ENCODE measurements at regions not wholly inside any gene's neighbourhood (a gene's known extent, or its start where the extent isn't known, plus 50 kb on each side); places are given as distances from the start of the nearest gene placed in this dataset.

DNA sequence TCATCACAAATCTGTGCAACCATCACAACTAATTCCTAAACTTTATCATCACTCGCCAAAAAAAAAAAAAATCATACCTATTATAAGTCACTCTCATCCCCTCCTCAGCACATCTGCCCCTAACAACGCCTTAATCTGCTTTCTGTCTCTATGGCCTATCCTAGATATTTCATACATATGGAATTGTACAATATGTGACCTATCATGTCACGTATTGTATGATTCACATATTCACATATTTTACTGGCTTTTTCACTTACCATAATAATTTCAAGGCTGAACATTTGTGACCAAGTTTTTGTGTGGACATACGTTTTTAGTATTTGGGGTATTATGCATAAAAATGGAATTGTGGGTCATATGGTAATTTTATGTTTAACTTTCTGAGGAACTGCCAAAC lies 400.7 kb downstream of the DAD1 start:
- intact Hi-C loops (cut with micrococcal nuclease; ENCODE audit: unreplicated experiment): no loop called here
- ChIA-PET POLR2A (no interaction called here), CTCF (ENCODE audit: low intra/inter-chr PET ratio, low total read pairs) (no interaction called here)
- WGBS (ENCODE audit: low lambda C conversion rate): 2% methylated on average over 4 of the region's 4 CpGs
- TF ChIP-seq CREB1 (IDR thresholded peaks at IDR 0.05): 0 out of 2 replicates have a peak, but pooled peaks have one; percentile 2
- no peak for TF ChIP-seq CREB1 (CRISPR knock-in tag; IDR thresholded peaks at IDR 0.05)
- no peak for TF ChIP-seq SIN3B (IDR thresholded peaks at IDR 0.05; ENCODE audit: low read length)
- Histone ChIP-seq H3K9me3 (ENCODE audit: low read length) (no peaks in the 10 kb centered on the region), H3K4me2 (ENCODE audit: low read depth, low read length) (no peak overlapping the region), H3K4me1 (ENCODE audit: insufficient read depth, low read length) (peaks cover 9% of the 10 kb centered on the region; the same call in 1 of the 2 replicates), H3K27ac (ENCODE audit: extremely low read length, insufficient read depth, low read length) (no peak overlapping the region), H2AFZ (ENCODE audit: low read length) (no peak overlapping the region), H3K27me3 (ENCODE audit: control insufficient read depth in 1 of 2, insufficient read depth in 2 of 2, low read length in 2 of 2) (no peaks in the 10 kb centered on the region), H3K79me2 (ENCODE audit: insufficient read depth, low read length) (no peaks in the 10 kb centered on the region), H3K4me3 (replicated peaks in 1 of 3; ENCODE audit: insufficient read depth in 1 of 3, low read depth in 2 of 3, low read length in 3 of 3) (no peak overlapping the region), H3K36me3 (replicated peaks in 1 of 2; ENCODE audit: control insufficient read depth in 1 of 2, insufficient read depth in 2 of 2, low read length in 2 of 2) (no peaks in the 10 kb centered on the region), H4K20me1 (ENCODE audit: insufficient read depth, low read length) (no peaks in the 10 kb centered on the region), H3K9ac (ENCODE audit: insufficient read depth, low read depth, low read length) (no peak overlapping the region)
- DNase-seq (ENCODE audit: low spot score): no peak
- in situ Hi-C loops (cut with HindIII; ENCODE audit: extremely low pct_ligation_motif_present, low pct_unique_long_range_greater_than_20kb): no loop called here
- ATAC-seq: no peak
- FAIRE-seq: no peak
- no TSS peak for BruUV-seq (replicated peaks)

DNA sequence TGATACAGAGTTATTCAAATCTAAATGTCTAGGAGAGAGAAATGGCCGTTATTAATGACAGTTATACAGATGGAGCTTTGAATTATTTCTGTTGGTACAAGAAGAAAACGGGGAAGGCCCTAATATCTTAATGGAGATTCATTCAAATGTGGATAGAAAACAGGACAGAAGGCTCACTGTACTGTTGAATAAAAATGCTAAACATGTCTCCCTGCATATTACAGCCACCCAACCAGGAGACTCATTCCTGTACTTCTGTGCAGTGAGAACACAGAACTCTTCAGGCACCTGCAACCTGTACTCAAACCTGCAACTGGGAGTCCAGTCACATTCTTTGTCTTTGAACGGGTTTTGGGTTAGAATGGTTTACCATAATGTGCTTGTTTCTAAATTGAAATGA lies 403.2 kb downstream of the DAD1 start:
- FAIRE-seq: no peak
- 5% methylated on average over 3 of the region's 3 CpGs for WGBS (ENCODE audit: low lambda C conversion rate)
- no peak overlapping the region for H2AFZ ChIP-seq (ENCODE audit: low read length)
- H3K4me3 ChIP-seq (replicated peaks in 1 of 3; ENCODE audit: insufficient read depth in 1 of 3, low read depth in 2 of 3, low read length in 3 of 3): no peak overlapping the region
- ChIA-PET CTCF (ENCODE audit: low intra/inter-chr PET ratio, low total read pairs) (no interaction called here), POLR2A (no interaction called here)
- no peaks in the 10 kb centered on the region for H3K36me3 ChIP-seq (replicated peaks in 1 of 2; ENCODE audit: control insufficient read depth in 1 of 2, insufficient read depth in 2 of 2, low read length in 2 of 2)
- no peak overlapping the region for H3K27ac ChIP-seq (ENCODE audit: extremely low read length, insufficient read depth, low read length)
- in situ Hi-C loops (cut with HindIII; ENCODE audit: extremely low pct_ligation_motif_present, low pct_unique_long_range_greater_than_20kb) (no loop called here), intact Hi-C loops (cut with micrococcal nuclease; ENCODE audit: unreplicated experiment) (no loop called here)
- peaks cover 9% of the 10 kb centered on the region; the same call in 1 of the 2 replicates for H3K4me1 ChIP-seq (ENCODE audit: insufficient read depth, low read length)
- no peak for ATAC-seq
- H4K20me1 ChIP-seq (ENCODE audit: insufficient read depth, low read length): no peaks in the 10 kb centered on the region
- no peak overlapping the region for H3K9ac ChIP-seq (ENCODE audit: insufficient read depth, low read depth, low read length)
- H3K9me3 ChIP-seq (ENCODE audit: low read length): no peaks in the 10 kb centered on the region
- no TSS peak for BruUV-seq (replicated peaks)
- no peak overlapping the region for H3K4me2 ChIP-seq (ENCODE audit: low read depth, low read length)
- no peaks in the 10 kb centered on the region for H3K27me3 ChIP-seq (ENCODE audit: control insufficient read depth in 1 of 2, insufficient read depth in 2 of 2, low read length in 2 of 2)
- H3K79me2 ChIP-seq (ENCODE audit: insufficient read depth, low read length): no peaks in the 10 kb centered on the region
- DNase-seq (ENCODE audit: low spot score): no peak
- TF ChIP-seq, protein P1, sequence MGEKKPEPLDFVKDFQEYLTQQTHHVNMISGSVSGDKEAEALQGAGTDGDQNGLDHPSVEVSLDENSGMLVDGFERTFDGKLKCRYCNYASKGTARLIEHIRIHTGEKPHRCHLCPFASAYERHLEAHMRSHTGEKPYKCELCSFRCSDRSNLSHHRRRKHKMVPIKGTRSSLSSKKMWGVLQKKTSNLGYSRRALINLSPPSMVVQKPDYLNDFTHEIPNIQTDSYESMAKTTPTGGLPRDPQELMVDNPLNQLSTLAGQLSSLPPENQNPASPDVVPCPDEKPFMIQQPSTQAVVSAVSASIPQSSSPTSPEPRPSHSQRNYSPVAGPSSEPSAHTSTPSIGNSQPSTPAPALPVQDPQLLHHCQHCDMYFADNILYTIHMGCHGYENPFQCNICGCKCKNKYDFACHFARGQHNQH (CRISPR knock-in tag; IDR thresholded peaks at IDR 0.05): no peak
- no peak for TF ChIP-seq NFE2L2 (IDR thresholded peaks at IDR 0.05; ENCODE audit: low read length)
- TF ChIP-seq, protein P2, sequence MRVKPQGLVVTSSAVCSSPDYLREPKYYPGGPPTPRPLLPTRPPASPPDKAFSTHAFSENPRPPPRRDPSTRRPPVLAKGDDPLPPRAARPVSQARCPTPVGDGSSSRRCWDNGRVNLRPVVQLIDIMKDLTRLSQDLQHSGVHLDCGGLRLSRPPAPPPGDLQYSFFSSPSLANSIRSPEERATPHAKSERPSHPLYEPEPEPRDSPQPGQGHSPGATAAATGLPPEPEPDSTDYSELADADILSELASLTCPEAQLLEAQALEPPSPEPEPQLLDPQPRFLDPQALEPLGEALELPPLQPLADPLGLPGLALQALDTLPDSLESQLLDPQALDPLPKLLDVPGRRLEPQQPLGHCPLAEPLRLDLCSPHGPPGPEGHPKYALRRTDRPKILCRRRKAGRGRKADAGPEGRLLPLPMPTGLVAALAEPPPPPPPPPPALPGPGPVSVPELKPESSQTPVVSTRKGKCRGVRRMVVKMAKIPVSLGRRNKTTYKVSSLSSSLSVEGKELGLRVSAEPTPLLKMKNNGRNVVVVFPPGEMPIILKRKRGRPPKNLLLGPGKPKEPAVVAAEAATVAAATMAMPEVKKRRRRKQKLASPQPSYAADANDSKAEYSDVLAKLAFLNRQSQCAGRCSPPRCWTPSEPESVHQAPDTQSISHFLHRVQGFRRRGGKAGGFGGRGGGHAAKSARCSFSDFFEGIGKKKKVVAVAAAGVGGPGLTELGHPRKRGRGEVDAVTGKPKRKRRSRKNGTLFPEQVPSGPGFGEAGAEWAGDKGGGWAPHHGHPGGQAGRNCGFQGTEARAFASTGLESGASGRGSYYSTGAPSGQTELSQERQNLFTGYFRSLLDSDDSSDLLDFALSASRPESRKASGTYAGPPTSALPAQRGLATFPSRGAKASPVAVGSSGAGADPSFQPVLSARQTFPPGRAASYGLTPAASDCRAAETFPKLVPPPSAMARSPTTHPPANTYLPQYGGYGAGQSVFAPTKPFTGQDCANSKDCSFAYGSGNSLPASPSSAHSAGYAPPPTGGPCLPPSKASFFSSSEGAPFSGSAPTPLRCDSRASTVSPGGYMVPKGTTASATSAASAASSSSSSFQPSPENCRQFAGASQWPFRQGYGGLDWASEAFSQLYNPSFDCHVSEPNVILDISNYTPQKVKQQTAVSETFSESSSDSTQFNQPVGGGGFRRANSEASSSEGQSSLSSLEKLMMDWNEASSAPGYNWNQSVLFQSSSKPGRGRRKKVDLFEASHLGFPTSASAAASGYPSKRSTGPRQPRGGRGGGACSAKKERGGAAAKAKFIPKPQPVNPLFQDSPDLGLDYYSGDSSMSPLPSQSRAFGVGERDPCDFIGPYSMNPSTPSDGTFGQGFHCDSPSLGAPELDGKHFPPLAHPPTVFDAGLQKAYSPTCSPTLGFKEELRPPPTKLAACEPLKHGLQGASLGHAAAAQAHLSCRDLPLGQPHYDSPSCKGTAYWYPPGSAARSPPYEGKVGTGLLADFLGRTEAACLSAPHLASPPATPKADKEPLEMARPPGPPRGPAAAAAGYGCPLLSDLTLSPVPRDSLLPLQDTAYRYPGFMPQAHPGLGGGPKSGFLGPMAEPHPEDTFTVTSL (CRISPR knock-in tag; IDR thresholded peaks at IDR 0.05; ENCODE audit: borderline replicate concordance): no peak
- TF ChIP-seq HNF4A (CRISPR knock-in tag; IDR thresholded peaks at IDR 0.05): no peak
- TF ChIP-seq, protein P3, sequence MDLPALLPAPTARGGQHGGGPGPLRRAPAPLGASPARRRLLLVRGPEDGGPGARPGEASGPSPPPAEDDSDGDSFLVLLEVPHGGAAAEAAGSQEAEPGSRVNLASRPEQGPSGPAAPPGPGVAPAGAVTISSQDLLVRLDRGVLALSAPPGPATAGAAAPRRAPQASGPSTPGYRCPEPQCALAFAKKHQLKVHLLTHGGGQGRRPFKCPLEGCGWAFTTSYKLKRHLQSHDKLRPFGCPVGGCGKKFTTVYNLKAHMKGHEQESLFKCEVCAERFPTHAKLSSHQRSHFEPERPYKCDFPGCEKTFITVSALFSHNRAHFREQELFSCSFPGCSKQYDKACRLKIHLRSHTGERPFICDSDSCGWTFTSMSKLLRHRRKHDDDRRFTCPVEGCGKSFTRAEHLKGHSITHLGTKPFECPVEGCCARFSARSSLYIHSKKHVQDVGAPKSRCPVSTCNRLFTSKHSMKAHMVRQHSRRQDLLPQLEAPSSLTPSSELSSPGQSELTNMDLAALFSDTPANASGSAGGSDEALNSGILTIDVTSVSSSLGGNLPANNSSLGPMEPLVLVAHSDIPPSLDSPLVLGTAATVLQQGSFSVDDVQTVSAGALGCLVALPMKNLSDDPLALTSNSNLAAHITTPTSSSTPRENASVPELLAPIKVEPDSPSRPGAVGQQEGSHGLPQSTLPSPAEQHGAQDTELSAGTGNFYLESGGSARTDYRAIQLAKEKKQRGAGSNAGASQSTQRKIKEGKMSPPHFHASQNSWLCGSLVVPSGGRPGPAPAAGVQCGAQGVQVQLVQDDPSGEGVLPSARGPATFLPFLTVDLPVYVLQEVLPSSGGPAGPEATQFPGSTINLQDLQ (CRISPR knock-in tag; IDR thresholded peaks at IDR 0.05): no peak
- TF ChIP-seq ZNF160 (CRISPR knock-in tag; IDR thresholded peaks at IDR 0.05): no peak
- no peak for TF ChIP-seq PHF5A (CRISPR knock-in tag; IDR thresholded peaks at IDR 0.05; ENCODE audit: low read depth, unreplicated experiment)
- no peak for TF ChIP-seq ZNF761 (CRISPR knock-in tag; conservative IDR thresholded peaks at IDR 0.05)

All from HepG2 (cell line).